H1 (cell line): ENCODE measurements at regions not wholly inside any gene's neighbourhood (a gene's known extent, or its start where the extent isn't known, plus 50 kb on each side); places are given as distances from the start of the nearest gene placed in this dataset.

ENCODE experiments used
- CTCF ChIA-PET: fragments of 300-600 bp; sonication (Branson Sonifier 250); formaldehyde crosslinking; loops from one replicate; lab custom pipeline; 2021; ENCODE audit not compliant: partially characterized antibody; lab: Charles Lee
- POLR2A ChIA-PET: fragments of 300-600 bp; sonication (Branson Sonifier 250); formaldehyde crosslinking; loops from one replicate; lab custom pipeline; 2021; ENCODE audit warnings: inconsistent platforms; ENCODE audit not compliant: partially characterized antibody; lab: Charles Lee
- DNase-seq, 2 experiments: peaks; one replicate each; pipeline versions ENCODE4 v3.0.0 to v3.0.0-alpha.2; 2010 to 2022; ENCODE audit warnings: low spot score in 2 of 2, low read depth in 1 of 2, mixed read lengths in 1 of 2
- FAIRE-seq: peaks from 2 replicates; lab custom pipeline; 2011; peaks lifted over from hg19 to GRCh38; lab: Jason Lieb, UNC
- H2AFZ ChIP-seq: 2 replicates; pipeline ENCODE4 v1.8.1; 2012; ENCODE audit warnings: low read length, inconsistent platforms
- H2AK5ac ChIP-seq: 2 replicates; pipeline ENCODE4 v1.6.1; 2013; ENCODE audit warnings: low read depth, low read length
- H2BK120ac ChIP-seq: replicated peaks from 2 replicates; pipeline ENCODE3; 2013; ENCODE audit warnings: low read depth, low read length, inconsistent platforms
- H2BK12ac ChIP-seq: 2 replicates; pipeline ENCODE4 v1.6.1; 2013; ENCODE audit warnings: low read depth, low read length
- H2BK15ac ChIP-seq: 2 replicates; pipeline ENCODE4 v1.6.1; 2013; ENCODE audit warnings: low read length
- H2BK20ac ChIP-seq: 2 replicates; pipeline ENCODE4 v1.6.1; 2013; ENCODE audit warnings: low read length
- H2BK5ac ChIP-seq: 2 replicates; pipeline ENCODE4 v1.6.1; 2013; ENCODE audit warnings: low read depth, low read length
- H3K14ac ChIP-seq: 2 replicates; pipeline ENCODE4 v1.6.1; 2013; ENCODE audit warnings: inconsistent platforms; ENCODE audit not compliant: insufficient read length
- H3K18ac ChIP-seq: 2 replicates; pipeline ENCODE4 v1.6.1; 2013; ENCODE audit warnings: low read length; ENCODE audit errors: extremely low read depth
- H3K23ac ChIP-seq: 2 replicates; pipeline ENCODE4 v1.6.1; 2013; ENCODE audit warnings: inconsistent platforms; ENCODE audit not compliant: insufficient read length
- H3K23me2 ChIP-seq: 2 replicates; pipeline ENCODE4 v1.6.1; 2013; ENCODE audit warnings: low read depth, low read length
- H3K27ac ChIP-seq: 2 replicates; pipeline ENCODE4 v1.6.1; 2011; ENCODE audit warnings: low read depth, low read length, inconsistent platforms
- H3K27me3 ChIP-seq, 4 experiments: replicated peaks in 1 of 4; 1 replicate in 1 of 4; 2 replicates in 3 of 4; pipeline versions ENCODE4 v1.6.1 to v1.8.1; 2011 to 2013; ENCODE audit warnings: low read length in 3 of 4, mild to moderate bottlenecking in 3 of 4, inconsistent platforms in 2 of 4, mixed read lengths in 2 of 4, moderate library complexity in 1 of 4; ENCODE audit not compliant: control insufficient read depth in 3 of 4, insufficient read depth in 3 of 4; ENCODE audit errors: extremely low read depth in 1 of 4
- H3K36me3 ChIP-seq, 4 experiments: 2 replicates each; pipeline versions ENCODE4 v1.6.1 to v1.8.1; 2011 to 2013; ENCODE audit warnings: mild to moderate bottlenecking in 4 of 4, low read length in 3 of 4, moderate library complexity in 2 of 4, control low read depth in 1 of 4, inconsistent platforms in 1 of 4; ENCODE audit not compliant: insufficient read depth in 4 of 4, control insufficient read depth in 2 of 4
- H3K4ac ChIP-seq: replicated peaks from 2 replicates; pipeline ENCODE3; 2013; ENCODE audit warnings: low read length, low read depth, mixed read lengths, inconsistent platforms; ENCODE audit not compliant: insufficient read length
- H3K4me1 ChIP-seq, 4 experiments: replicated peaks in 1 of 4; 1 replicate in 1 of 4; 2 replicates in 3 of 4; pipeline versions ENCODE4 v1.6.1 to v1.8.1; 2011 to 2013; ENCODE audit warnings: low read length in 3 of 4, inconsistent platforms in 2 of 4, mixed read lengths in 1 of 4; ENCODE audit not compliant: insufficient read depth in 4 of 4, control insufficient read depth in 3 of 4
- H3K4me2 ChIP-seq, 2 experiments: 2 replicates each; pipeline versions ENCODE4 v1.6.1 to v1.8.1; 2011 to 2013; ENCODE audit warnings: low read depth in 2 of 2, low read length in 2 of 2, control low read depth in 1 of 2, inconsistent platforms in 1 of 2, mild to moderate bottlenecking in 1 of 2; ENCODE audit not compliant: insufficient read depth in 1 of 2
- H3K4me3 ChIP-seq, 4 experiments: fragments of 200-600, 300-600 bp in 1 of 4; sonication (generic), shearing (Covaris generic), sonication (Bioruptor Twin) in 1 of 4; 2 replicates each; pipeline versions ENCODE4 v1.5.1 to v1.8.1; 2011 to 2016; ENCODE audit warnings: low read length in 4 of 4, low read depth in 3 of 4, control low read depth in 2 of 4, inconsistent platforms in 2 of 4, mild to moderate bottlenecking in 2 of 4, mixed read lengths in 1 of 4, moderate library complexity in 1 of 4; ENCODE audit not compliant: insufficient read depth in 2 of 4; ENCODE audit errors: extremely low read depth in 1 of 4
- H3K56ac ChIP-seq: replicated peaks from 2 replicates; pipeline ENCODE3; 2013; ENCODE audit warnings: low read depth, mild to moderate bottlenecking, mixed read lengths, low read length, inconsistent platforms; ENCODE audit not compliant: insufficient read length
- H3K79me1 ChIP-seq: 2 replicates; pipeline ENCODE4 v1.6.1; 2013; ENCODE audit warnings: low read depth, low read length, control low read depth
- H3K79me2 ChIP-seq, 2 experiments: 2 replicates each; pipeline versions ENCODE4 v1.6.1 to v1.8.1; 2012 to 2013; ENCODE audit warnings: low read length in 2 of 2, mild to moderate bottlenecking in 2 of 2, inconsistent platforms in 1 of 2; ENCODE audit not compliant: insufficient read depth in 2 of 2, control insufficient read depth in 1 of 2
- H3K9ac ChIP-seq, 4 experiments: replicated peaks in 1 of 4; 1 replicate in 1 of 4; 2 replicates in 3 of 4; pipeline versions ENCODE4 v1.6.1 to v1.8.1; 2011 to 2013; ENCODE audit warnings: low read depth in 3 of 4, low read length in 3 of 4, control low read depth in 2 of 4, mild to moderate bottlenecking in 2 of 4, moderate library complexity in 2 of 4, inconsistent platforms in 1 of 4; ENCODE audit errors: extremely low read depth in 1 of 4
- H3K9me3 ChIP-seq, 2 experiments: 2 replicates each; pipeline versions ENCODE4 v1.6.1 to v1.8.1; 2012 to 2013; ENCODE audit warnings: mild to moderate bottlenecking in 2 of 2, moderate library complexity in 2 of 2, control low read depth in 1 of 2, inconsistent platforms in 1 of 2, low read depth in 1 of 2, low read length in 1 of 2, mixed read lengths in 1 of 2; ENCODE audit not compliant: insufficient read depth in 2 of 2
- H4K20me1 ChIP-seq, 2 experiments: replicated peaks in 1 of 2; 2 replicates each; pipeline versions ENCODE3 to v1.8.1; 2011 to 2013; ENCODE audit warnings: inconsistent platforms in 2 of 2, low read length in 2 of 2, mild to moderate bottlenecking in 1 of 2; ENCODE audit not compliant: insufficient read depth in 2 of 2, control insufficient read depth in 1 of 2
- H4K5ac ChIP-seq: 2 replicates; pipeline ENCODE4 v1.6.1; 2013; ENCODE audit warnings: low read length, low read depth, mixed read lengths, inconsistent platforms; ENCODE audit not compliant: insufficient read length
- H4K8ac ChIP-seq: 2 replicates; pipeline ENCODE4 v1.8.0; 2013; ENCODE audit warnings: mild to moderate bottlenecking, moderate library complexity, low read length, inconsistent platforms; ENCODE audit not compliant: insufficient read depth; ENCODE audit errors: extremely low read depth
- H4K91ac ChIP-seq: replicated peaks from 2 replicates; pipeline ENCODE3; 2013; ENCODE audit warnings: low read length, mixed read lengths, inconsistent platforms; ENCODE audit not compliant: insufficient read length
- ATF3 ChIP-seq: IDR thresholded peaks from 2 replicates; pipeline ENCODE4 v1.6.1; 2011; ENCODE audit warnings: low read depth, mild to moderate bottlenecking, low read length; ENCODE audit not compliant: insufficient read depth
- BACH1 ChIP-seq: IDR thresholded peaks from 2 replicates; pipeline ENCODE4 v1.6.1; 2012; ENCODE audit warnings: low read length, improper control_type of control experiment
- HDAC6 ChIP-seq: IDR thresholded peaks from one replicate; pipeline ENCODE4 v1.7.1; 2012; ENCODE audit warnings: low read depth, mild to moderate bottlenecking, inconsistent platforms, low read length, moderate library complexity
- JUND ChIP-seq: IDR thresholded peaks from 2 replicates; pipeline ENCODE4 v1.6.1; 2011; ENCODE audit warnings: mild to moderate bottlenecking, improper control_type of control experiment, low read length
- POLR2AphosphoS5 ChIP-seq: IDR thresholded peaks from 2 replicates; pipeline ENCODE4 v1.6.1; 2011; ENCODE audit warnings: low read depth, low read length
- RAD21 ChIP-seq, 2 experiments: IDR thresholded peaks in 1 of 2; conservative IDR thresholded peaks in 1 of 2; 2 replicates each; pipeline ENCODE4 v1.6.1; 2011; ENCODE audit warnings: low read depth in 2 of 2, low read length in 2 of 2, improper control_type of control experiment in 1 of 2, inconsistent platforms in 1 of 2, mild to moderate bottlenecking in 1 of 2, moderate library complexity in 1 of 2
- SIN3A ChIP-seq, 2 experiments: IDR thresholded peaks in 1 of 2; conservative IDR thresholded peaks in 1 of 2; 2 replicates each; pipeline ENCODE4 v1.6.1; 2011 to 2012; ENCODE audit warnings: low read length in 2 of 2, improper control_type of control experiment in 1 of 2, low read depth in 1 of 2, mild to moderate bottlenecking in 1 of 2
- SIX5 ChIP-seq: IDR thresholded peaks from 2 replicates; pipeline ENCODE4 v1.6.1; 2011; ENCODE audit warnings: mild to moderate bottlenecking, low read depth, low read length
- SUZ12 ChIP-seq: fragments of 200-600 bp; sonication (generic); IDR thresholded peaks from 2 replicates; pipeline ENCODE4 v1.6.1; 2012; ENCODE audit warnings: mild to moderate bottlenecking, inconsistent platforms, low read length, moderate library complexity, mixed read lengths
- YY1 ChIP-seq: IDR thresholded peaks from 2 replicates; pipeline ENCODE4 v1.6.1; 2011; ENCODE audit warnings: low read depth, mild to moderate bottlenecking, low read length
- WGBS, 2 experiments: shearing (Covaris generic) in 1 of 2; methylation state at CpG; one replicate each; pipeline versions ENCODE4 v1.1.6 to v1.1.7; 2013 to 2015; ENCODE audit warnings: low lambda C conversion rate in 2 of 2, mixed read lengths in 2 of 2, inconsistent platforms in 1 of 2, low coverage in 1 of 2, missing lambda C conversion rate in 1 of 2; ENCODE audit not compliant: insufficient replicate concordance in 2 of 2, insufficient coverage in 1 of 2, insufficient read length in 1 of 2; ENCODE audit errors: extremely low coverage in 1 of 2, missing lambda C conversion rate in 1 of 2; 5-methylcytosine and 5-hydroxymethylcytosine counted together

GRCh38 chr1:96983866-96984265 is 262.3 kb downstream of the PTBP2 start:
- H3K9ac ChIP-seq, result no peak overlapping the region
- H3K79me1 ChIP-seq, result no peaks in the 10 kb centered on the region
- no peak overlapping the region for H2BK5ac ChIP-seq
- ChIA-PET POLR2A (no interaction called here), CTCF (interaction anchor here (0.8 to 1.8 kb wide), 2 partner anchors 18 to 194 kb away, joined by 3 to 4 read pairs; no protein-coding TSS in a partner anchor)
- peaks cover 0 to 6% (median 1%) of the 10 kb centered on the region in 4 experiments; a peak in 2 of 7 replicates for H3K4me1 ChIP-seq
- H3K4me3 ChIP-seq, result no peak overlapping the region
- no peak overlapping the region for H3K4ac ChIP-seq
- no peak overlapping the region for H2BK15ac ChIP-seq
- no peak overlapping the region for H2BK12ac ChIP-seq
- no peak overlapping the region for H3K14ac ChIP-seq
- H3K9me3 ChIP-seq, result no peaks in the 10 kb centered on the region
- no peak overlapping the region for H2AFZ ChIP-seq
- no peak overlapping the region for H4K91ac ChIP-seq
- no peaks in the 10 kb centered on the region for H3K36me3 ChIP-seq
- no peak overlapping the region for H2BK20ac ChIP-seq
- FAIRE-seq (no peak), DNase-seq (no peak)
- H3K18ac ChIP-seq, result no peak overlapping the region
- no peaks in the 10 kb centered on the region for H3K79me2 ChIP-seq
- H4K5ac ChIP-seq, result no peak overlapping the region
- no peaks in the 10 kb centered on the region for H4K20me1 ChIP-seq
- H3K4me2 ChIP-seq, result no peak overlapping the region
- H3K27ac ChIP-seq, result no peak overlapping the region
- H3K27me3 ChIP-seq, result no peaks in the 10 kb centered on the region
- no peak for TF ChIP-seq SIN3A (conservative IDR thresholded peaks at IDR 0.05 in 1 of 2, IDR thresholded peaks at IDR 0.05 in 1 of 2; ENCODE audit: low read depth in 1 of 2, low read length in 2 of 2)
- no peak for TF ChIP-seq SIX5
- no peak for TF ChIP-seq BACH1
- TF ChIP-seq YY1, result no peak
- TF ChIP-seq ATF3, result no peak
- TF ChIP-seq SUZ12, result no peak
- TF ChIP-seq RAD21 (IDR thresholded peaks at IDR 0.05 in 1 of 2, conservative IDR thresholded peaks at IDR 0.05 in 1 of 2; ENCODE audit: low read depth in 2 of 2, low read length in 2 of 2), result no peak
- TF ChIP-seq POLR2AphosphoS5, result no peak
- no peak for TF ChIP-seq HDAC6
- no peak for TF ChIP-seq JUND
- no peak overlapping the region for H2AK5ac ChIP-seq
- 82% methylated on average over 8 of the region's 8 CpGs; no CpG with 5 or more reads in 1 of the 2 experiments for WGBS, 2 experiments
- H3K56ac ChIP-seq, result no peak overlapping the region
- no peaks in the 10 kb centered on the region for H3K23me2 ChIP-seq
- H4K8ac ChIP-seq, result no peak overlapping the region
- H3K23ac ChIP-seq, result no peak overlapping the region
- H2BK120ac ChIP-seq, result no peak overlapping the region
